Myocyte (in vitro differentiated cells): ENCODE measurements at regions not wholly inside any gene's neighbourhood (a gene's known extent, or its start where the extent isn't known, plus 50 kb on each side); places are given as distances from the start of the nearest gene placed in this dataset.
A peak's percentile ranks its signal among the peaks of the same experiment; 100 is the strongest.

Experiments
- DNase-seq: peaks from one replicate; pipeline ENCODE4 v3.0.0-alpha.2; 2012; ENCODE audit warnings: low read depth

GRCh38 chr14:51145246-51145645 is 50.3 kb upstream of the TRIM9 start:
- no peak for DNase-seq

GRCh38 chr14:51147183-51147582 is 52.3 kb upstream of the TRIM9 start:
- DNase-seq = no peak

GRCh38 chr14:51155326-51155725 is 60.4 kb upstream of the TRIM9 start:
- no peak for DNase-seq

DNA sequence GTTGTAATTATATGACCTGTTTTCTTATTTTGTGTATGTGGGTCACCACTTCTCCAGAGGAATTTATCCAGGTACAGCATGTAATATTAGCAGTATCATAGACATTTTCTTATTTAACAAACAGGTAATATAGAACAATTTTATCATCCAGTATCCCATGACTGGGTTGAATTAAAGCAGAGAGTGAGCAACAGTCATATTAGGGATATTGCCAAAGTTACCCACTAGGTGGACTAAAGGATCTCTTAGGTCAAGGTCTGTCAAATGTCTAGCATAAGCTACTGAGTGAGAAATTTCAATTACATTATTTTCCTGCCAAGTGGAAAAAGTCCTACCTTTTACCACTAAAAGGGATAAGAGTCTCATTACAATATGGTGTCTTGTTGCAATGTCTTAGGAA is 62.1 kb upstream of the TRIM9 start:
- peak; percentile 64 for DNase-seq

DNA sequence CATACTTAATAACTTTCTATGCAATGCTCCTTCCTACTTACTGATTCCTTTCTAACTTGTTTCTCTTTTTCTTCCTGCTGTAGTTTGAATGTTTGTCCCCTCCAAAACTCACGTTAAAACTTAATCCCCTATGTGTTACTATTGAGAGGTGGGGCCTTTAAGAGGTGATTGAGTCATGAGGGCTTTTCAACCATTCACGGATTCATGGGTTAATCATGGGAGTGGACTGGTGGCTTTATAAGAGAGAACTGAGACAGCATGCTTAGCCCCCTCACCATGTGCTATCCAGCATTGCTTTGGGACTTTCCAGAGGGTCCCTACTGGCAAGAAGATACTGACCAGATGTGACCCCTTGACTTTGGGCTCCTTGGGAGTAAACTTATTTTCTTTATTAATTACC is 66.0 kb upstream of the TRIM9 start:
- DNase-seq = no peak

DNA sequence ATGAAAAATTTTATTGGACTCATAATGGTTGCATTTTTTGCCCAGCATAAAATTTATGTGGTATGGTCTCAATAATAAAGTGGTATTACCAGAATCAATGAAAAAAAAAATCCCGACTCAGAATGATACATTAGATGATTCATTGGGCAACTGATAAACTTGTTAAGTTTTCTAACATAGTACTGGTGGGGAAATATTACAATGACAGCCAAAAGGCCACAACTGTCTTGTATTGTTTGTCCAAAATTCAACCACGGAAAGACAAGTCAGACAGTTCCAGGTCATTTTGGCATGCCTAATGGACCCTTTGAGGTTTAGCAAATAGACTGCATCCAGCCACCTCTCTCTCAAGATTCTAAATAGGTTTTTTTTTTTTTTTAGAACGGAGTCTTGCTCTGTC is 70.5 kb upstream of the TRIM9 start:
- no peak for DNase-seq

DNA sequence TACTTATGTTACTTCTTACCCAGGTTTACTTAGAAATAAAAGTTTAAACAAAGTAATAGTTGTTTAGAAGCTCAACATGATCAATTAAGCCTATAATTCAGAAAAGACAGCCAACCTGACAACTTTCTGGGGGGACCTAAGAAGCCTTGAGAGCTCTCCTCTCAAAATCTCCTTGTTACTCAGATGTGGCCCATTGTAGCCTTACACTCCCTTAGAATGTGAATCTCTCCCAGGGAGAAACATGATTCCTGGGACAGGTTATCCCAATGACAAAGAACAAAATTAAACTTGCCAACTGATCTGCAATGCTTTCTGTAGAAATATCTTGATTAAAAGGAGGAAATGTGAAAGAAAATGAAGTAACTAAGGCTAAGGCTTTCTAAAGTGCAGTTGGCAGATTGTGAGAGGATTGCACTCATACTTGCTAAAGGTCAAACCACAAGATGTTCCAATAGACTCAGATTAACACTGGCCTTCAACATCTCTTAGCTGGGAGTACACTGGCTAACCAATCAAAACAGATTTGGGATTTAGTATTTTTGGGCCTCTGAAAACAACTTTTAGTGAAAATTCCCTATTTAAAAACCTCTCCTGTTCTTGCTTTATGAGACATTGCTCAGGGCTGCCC is 72.3 kb upstream of the TMX1 start:
- peak; percentile 50 for DNase-seq

DNA sequence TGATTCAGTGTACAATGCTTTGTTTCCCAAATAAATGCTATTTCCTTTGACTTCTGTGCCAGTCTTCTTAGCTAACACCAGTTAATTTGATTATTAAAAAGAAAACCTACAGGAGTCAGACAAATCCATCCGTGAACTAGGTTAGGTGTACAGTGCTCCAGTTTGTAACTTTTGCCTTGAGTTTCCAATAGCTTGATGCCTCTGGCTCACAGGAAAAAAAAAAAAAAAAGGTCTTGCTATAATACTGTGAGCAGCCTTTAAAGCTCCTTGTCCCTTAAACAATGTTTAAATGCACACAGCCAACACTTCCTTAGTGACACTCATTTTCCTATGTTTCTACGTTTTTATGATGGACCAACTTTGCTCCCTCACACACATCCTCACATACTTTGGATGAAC is 71.8 kb upstream of the TMX1 start:
- no peak for DNase-seq

- DNase-seq = no peak
These were observed 66.2 kb upstream of the TMX1 start for GRCh38 chr14:51173863-51174262.

GRCh38 chr14:51176839-51177238 is 63.2 kb upstream of the TMX1 start:
- no peak for DNase-seq

GRCh38 chr14:51180577-51180976 is 59.5 kb upstream of the TMX1 start:
- DNase-seq = no peak

DNA sequence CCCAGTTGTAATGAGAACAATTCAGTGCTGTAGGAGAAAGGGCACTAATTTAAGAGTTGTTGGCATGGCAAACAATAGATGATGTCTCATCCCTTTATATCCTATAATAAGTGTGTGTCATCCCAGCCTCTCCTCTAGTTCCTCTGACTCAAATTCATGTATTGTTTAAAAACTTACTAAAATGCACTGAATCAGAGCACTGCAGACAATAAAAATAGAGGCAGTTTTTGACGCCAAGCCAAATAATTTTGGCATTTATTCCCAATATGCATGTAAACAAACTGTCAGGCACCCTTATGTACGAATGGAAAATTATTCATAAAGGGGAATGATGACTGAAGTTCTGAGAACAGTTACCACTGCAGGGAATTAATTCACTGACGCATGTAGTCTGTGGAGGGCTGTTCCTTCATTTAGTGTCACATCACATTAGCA is 57.9 kb upstream of the TMX1 start:
- no peak for DNase-seq

GRCh38 chr14:51185180-51185579 is 54.9 kb upstream of the TMX1 start:
- DNase-seq = no peak

- DNase-seq = no peak
These were observed 54.3 kb upstream of the TMX1 start for GRCh38 chr14:51185754-51186153.

- peak; percentile 70 for DNase-seq
These were observed 51.4 kb upstream of the TMX1 start for GRCh38 chr14:51188566-51189185.

GRCh38 chr14:51189600-51190376 is 50.3 kb upstream of the TMX1 start:
- DNase-seq = no peak
